Natural killer cell (primary cell): ENCODE measurements at regions not wholly inside any gene's neighbourhood (a gene's known extent, or its start where the extent isn't known, plus 50 kb on each side); places are given as distances from the start of the nearest gene placed in this dataset.
A peak's percentile ranks its signal among the peaks of the same experiment; 100 is the strongest.

Source experiments
- ATAC-seq, 3 donors: fragments of 150-1000 bp in 2 of 3; fragments of 200-7000 bp in 1 of 3; cut with Tn5 transposase; 1 replicate in 1 of 3; 2 replicates in 2 of 3; pipeline ENCODE4 v1.10.0; 2021; ENCODE audit warnings: mild to moderate bottlenecking in 2 of 3, moderate library complexity in 2 of 3
- DNase-seq, 2 donors: peaks; one replicate each; pipeline versions ENCODE4 v3.0.0 to v3.0.0-alpha.2; 2013 to 2021; ENCODE audit warnings: mixed read lengths in 1 of 2
- H3K27ac ChIP-seq: one replicate; pipeline ENCODE4 v1.5.1; 2013; ENCODE audit warnings: mild to moderate bottlenecking, low read length
- H3K27me3 ChIP-seq: one replicate; pipeline ENCODE4 v1.6.1; 2013; ENCODE audit warnings: low read length; ENCODE audit not compliant: control insufficient read depth, insufficient read depth
- H3K36me3 ChIP-seq: one replicate; pipeline ENCODE4 v1.6.1; 2013; ENCODE audit warnings: low read length; ENCODE audit not compliant: control insufficient read depth, insufficient read depth
- H3K4me1 ChIP-seq: one replicate; pipeline ENCODE4 v1.6.1; 2013; ENCODE audit warnings: low read length; ENCODE audit not compliant: control insufficient read depth, insufficient read depth
- H3K4me3 ChIP-seq: one replicate; pipeline ENCODE4 v1.5.1; 2013; ENCODE audit warnings: low read length
- H3K9me3 ChIP-seq: one replicate; pipeline ENCODE4 v1.6.1; 2013; ENCODE audit warnings: low read length; ENCODE audit not compliant: control insufficient read depth, insufficient read depth
- H3K27ac Mint-ChIP-seq, 2 donors: one replicate each; pipeline ENCODE4 v1.8.0; 2022; ENCODE audit warnings: mild to moderate bottlenecking in 2 of 2, mixed read lengths in 2 of 2, moderate library complexity in 1 of 2
- H3K27me3 Mint-ChIP-seq, 2 donors: one replicate each; pipeline ENCODE4 v1.8.0; 2022; ENCODE audit warnings: low read depth in 2 of 2, mixed read lengths in 2 of 2
- H3K36me3 Mint-ChIP-seq: one replicate; pipeline ENCODE4 v1.8.0; 2022; ENCODE audit warnings: mixed read lengths
- H3K4me1 Mint-ChIP-seq, 2 donors: one replicate each; pipeline ENCODE4 v1.8.0; 2022; ENCODE audit warnings: mixed read lengths in 2 of 2
- H3K4me3 Mint-ChIP-seq: one replicate; pipeline ENCODE4 v1.8.0; 2022; ENCODE audit warnings: mild to moderate bottlenecking, moderate library complexity, mixed read lengths
- H3K9me3 Mint-ChIP-seq, 2 donors: one replicate each; pipeline ENCODE4 v1.8.0; 2022; ENCODE audit warnings: mixed read lengths in 2 of 2
- WGBS: methylation state at CpG from one replicate; pipeline ENCODE4 v1.1.7; 2013; ENCODE audit warnings: missing lambda C conversion rate; ENCODE audit not compliant: insufficient coverage; 5-methylcytosine and 5-hydroxymethylcytosine counted together
- intact Hi-C: fragments of 100-400 bp; cut with micrococcal nuclease; formaldehyde crosslinking; loops from one replicate; pipeline ENCODE4 v1.14.2; 2022
- TF ChIP-seq, protein P1 (sequence below): fragments of 200-600 bp; IDR thresholded peaks from one replicate; pipeline ENCODE4 v1.8.0; 2022; ENCODE audit warnings: antibody characterized with exemption

GRCh38 chr2:7819850-7820249 is 862.0 kb upstream of the ID2 start:
- Mint-ChIP-seq H3K36me3 (no peaks in the 10 kb centered on the region), H3K27me3 (peaks cover 6 to 9% of the 10 kb centered on the region in 2 donors), H3K4me1 (peaks cover 0 to under 1% of the 10 kb centered on the region in 2 donors), H3K9me3 (no peaks in the 10 kb centered on the region), H3K27ac (no peak overlapping the region), H3K4me3 (no peak overlapping the region)
- ATAC-seq (no peak), DNase-seq (no peak)
- Histone ChIP-seq H3K27ac (no peak overlapping the region), H3K36me3 (no peaks in the 10 kb centered on the region), H3K4me3 (no peak overlapping the region), H3K27me3 (no peaks in the 10 kb centered on the region), H3K4me1 (no peaks in the 10 kb centered on the region), H3K9me3 (no peaks in the 10 kb centered on the region)
- WGBS, result 98% methylated on average over 4 of the region's 4 CpGs
- intact Hi-C loops, result no loop called here
- TF ChIP-seq, protein P1, sequence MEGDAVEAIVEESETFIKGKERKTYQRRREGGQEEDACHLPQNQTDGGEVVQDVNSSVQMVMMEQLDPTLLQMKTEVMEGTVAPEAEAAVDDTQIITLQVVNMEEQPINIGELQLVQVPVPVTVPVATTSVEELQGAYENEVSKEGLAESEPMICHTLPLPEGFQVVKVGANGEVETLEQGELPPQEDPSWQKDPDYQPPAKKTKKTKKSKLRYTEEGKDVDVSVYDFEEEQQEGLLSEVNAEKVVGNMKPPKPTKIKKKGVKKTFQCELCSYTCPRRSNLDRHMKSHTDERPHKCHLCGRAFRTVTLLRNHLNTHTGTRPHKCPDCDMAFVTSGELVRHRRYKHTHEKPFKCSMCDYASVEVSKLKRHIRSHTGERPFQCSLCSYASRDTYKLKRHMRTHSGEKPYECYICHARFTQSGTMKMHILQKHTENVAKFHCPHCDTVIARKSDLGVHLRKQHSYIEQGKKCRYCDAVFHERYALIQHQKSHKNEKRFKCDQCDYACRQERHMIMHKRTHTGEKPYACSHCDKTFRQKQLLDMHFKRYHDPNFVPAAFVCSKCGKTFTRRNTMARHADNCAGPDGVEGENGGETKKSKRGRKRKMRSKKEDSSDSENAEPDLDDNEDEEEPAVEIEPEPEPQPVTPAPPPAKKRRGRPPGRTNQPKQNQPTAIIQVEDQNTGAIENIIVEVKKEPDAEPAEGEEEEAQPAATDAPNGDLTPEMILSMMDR, result no peak

DNA sequence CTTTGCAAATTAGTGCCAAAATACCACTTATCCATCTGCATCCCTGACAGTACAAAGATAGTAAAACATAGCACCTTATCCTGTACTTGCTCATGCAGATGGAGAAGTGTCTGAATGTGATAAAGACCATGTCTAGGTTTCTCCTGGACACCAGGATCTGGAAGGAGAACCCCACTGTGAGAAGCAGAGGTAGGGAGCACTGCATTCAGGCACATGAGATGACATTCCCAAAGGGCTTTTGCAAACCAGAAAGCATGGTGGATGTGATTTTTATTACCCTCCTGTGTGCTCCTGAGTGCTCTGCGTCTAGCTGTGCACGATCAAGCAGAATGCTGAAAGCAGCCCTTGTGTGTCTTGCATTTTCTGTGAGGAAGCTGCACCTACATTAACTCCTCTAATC is 857.6 kb upstream of the ID2 start:
- Histone ChIP-seq H3K4me1 (no peaks in the 10 kb centered on the region), H3K27me3 (no peaks in the 10 kb centered on the region), H3K4me3 (no peak overlapping the region), H3K36me3 (no peaks in the 10 kb centered on the region), H3K9me3 (no peaks in the 10 kb centered on the region), H3K27ac (no peak overlapping the region)
- DNase-seq, result no peak
- intact Hi-C loops, result no loop called here
- H3K4me3 Mint-ChIP-seq, result no peak overlapping the region
- ATAC-seq, result no peak
- H3K4me1 Mint-ChIP-seq, result no peaks in the 10 kb centered on the region
- WGBS, result 91% methylated on average over 2 of the region's 2 CpGs
- no peaks in the 10 kb centered on the region for H3K27me3 Mint-ChIP-seq
- H3K27ac Mint-ChIP-seq, result no peak overlapping the region
- no peaks in the 10 kb centered on the region for H3K36me3 Mint-ChIP-seq
- H3K9me3 Mint-ChIP-seq, result no peaks in the 10 kb centered on the region
- TF ChIP-seq, protein P1, result no peak

GRCh38 chr2:7825591-7826312 is 856.1 kb upstream of the ID2 start:
- DNase-seq (peak in 1 of 2 donors; percentile 23), ATAC-seq (no peak)
- no peaks in the 10 kb centered on the region for H3K36me3 ChIP-seq
- WGBS, result 87% methylated on average over 8 of the region's 9 CpGs
- TF ChIP-seq, protein P1, result no peak
- Mint-ChIP-seq H3K27ac (no peak overlapping the region), H3K36me3 (no peaks in the 10 kb centered on the region), H3K4me3 (no peak overlapping the region), H3K4me1 (no peaks in the 10 kb centered on the region), H3K27me3 (no peaks in the 10 kb centered on the region), H3K9me3 (no peaks in the 10 kb centered on the region)
- intact Hi-C loops, result no loop called here
- no peaks in the 10 kb centered on the region for H3K27me3 ChIP-seq
- H3K9me3 ChIP-seq, result no peaks in the 10 kb centered on the region
- no peak overlapping the region for H3K27ac ChIP-seq
- no peak overlapping the region for H3K4me3 ChIP-seq
- H3K4me1 ChIP-seq, result no peaks in the 10 kb centered on the region

GRCh38 chr2:7826656-7827055 is 855.2 kb upstream of the ID2 start:
- Histone ChIP-seq H3K4me3 (no peak overlapping the region), H3K27ac (no peak overlapping the region), H3K9me3 (no peaks in the 10 kb centered on the region), H3K36me3 (no peaks in the 10 kb centered on the region), H3K27me3 (no peaks in the 10 kb centered on the region), H3K4me1 (no peaks in the 10 kb centered on the region)
- 96% methylated on average over 4 of the region's 4 CpGs for WGBS
- Mint-ChIP-seq H3K36me3 (no peaks in the 10 kb centered on the region), H3K27ac (no peak overlapping the region), H3K9me3 (no peaks in the 10 kb centered on the region), H3K27me3 (no peaks in the 10 kb centered on the region), H3K4me1 (no peaks in the 10 kb centered on the region), H3K4me3 (no peak overlapping the region)
- DNase-seq (no peak), ATAC-seq (no peak)
- intact Hi-C loops, result no loop called here
- TF ChIP-seq, protein P1, result no peak
